ENCODE measurements at regions not wholly inside any gene's neighbourhood (a gene's known extent, or its start where the extent isn't known, plus 50 kb on each side); places are given as distances from the start of the nearest gene placed in this dataset.
"Not testable (repeated sequence)": the region's sequence is repeated elsewhere in the genome, so short reads cannot be mapped to it uniquely, and the experiment has no call there.

DNA sequence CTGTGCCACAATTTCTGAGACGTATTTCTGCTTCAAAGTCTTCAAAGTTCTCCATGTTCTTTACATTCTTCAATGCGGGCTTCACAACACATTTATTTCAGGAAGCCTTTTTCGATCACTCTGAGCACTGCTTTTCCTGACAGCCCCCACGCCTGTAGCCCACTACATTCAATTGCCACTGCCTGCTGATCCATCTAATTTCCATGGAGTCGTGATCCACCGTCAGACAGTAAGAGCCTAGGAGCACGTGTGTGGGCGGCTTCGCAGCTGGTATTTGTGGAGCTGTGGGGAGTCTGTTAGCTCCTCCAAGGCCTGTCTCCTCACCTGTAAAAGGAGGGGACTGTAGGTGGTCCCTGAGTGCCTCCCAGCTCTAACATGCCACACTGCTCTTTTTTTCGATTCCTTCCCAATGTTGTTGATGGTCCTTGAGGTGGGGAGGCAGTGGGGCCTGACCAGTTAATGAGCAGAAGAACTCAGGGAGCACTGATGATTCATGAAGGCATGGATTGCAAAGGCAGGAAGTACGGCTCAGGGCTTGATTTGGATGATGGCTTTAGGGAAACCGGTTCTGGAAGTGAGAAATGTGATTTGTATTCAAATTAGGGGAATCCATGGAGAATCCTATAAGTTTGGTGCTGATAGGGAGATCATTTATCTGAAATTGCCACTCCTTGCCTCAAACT is 401.1 kb upstream of the PODXL start:
- DNase-seq = no peak

- no peak for DNase-seq
These were observed 400.4 kb upstream of the PODXL start for GRCh38 chr7:131956864-131957263.

GRCh38 chr7:131955679-131956078 is 399.3 kb upstream of the PODXL start:
- DNase-seq = no peak

DNA sequence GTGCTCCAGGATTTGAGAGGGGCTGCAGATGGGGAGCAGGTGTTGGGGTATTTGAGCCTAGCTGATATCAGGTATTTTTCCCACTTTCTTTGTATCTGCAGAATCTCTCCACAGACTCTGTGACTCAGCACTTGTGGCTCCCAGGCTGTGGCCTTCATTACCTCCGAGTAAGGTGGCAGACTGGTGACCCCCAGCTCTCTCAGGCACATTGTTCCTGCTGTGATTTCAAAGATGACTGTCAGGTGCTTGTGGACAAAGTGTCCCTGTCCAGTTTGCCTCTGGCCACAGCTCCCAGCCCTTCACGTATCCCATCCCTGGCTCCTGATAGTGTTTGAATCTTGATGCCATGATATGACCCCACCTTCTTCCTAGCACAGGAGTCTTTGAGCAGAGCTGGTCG is 396.8 kb upstream of the PODXL start:
- no peak for DNase-seq

DNA sequence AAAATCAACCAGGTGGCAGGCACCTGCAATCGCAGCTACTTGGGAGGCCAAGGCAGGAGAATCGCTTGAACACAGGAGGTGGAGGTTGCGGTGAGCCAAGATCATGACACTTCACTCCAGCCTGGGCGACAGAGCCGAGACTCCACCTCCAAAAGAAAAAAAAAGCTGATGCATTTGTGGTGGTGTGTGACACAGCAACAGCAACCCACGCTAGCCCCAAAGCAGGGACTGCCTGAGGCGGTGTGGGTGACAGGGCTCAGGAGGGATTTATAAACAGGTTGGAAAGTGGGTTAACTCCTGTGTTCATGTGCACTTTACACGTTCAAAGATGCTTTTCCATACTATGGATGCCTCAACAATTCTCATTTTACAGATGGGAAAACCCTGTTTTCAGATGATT is 395.9 kb upstream of the PODXL start:
- no peak for DNase-seq

DNA sequence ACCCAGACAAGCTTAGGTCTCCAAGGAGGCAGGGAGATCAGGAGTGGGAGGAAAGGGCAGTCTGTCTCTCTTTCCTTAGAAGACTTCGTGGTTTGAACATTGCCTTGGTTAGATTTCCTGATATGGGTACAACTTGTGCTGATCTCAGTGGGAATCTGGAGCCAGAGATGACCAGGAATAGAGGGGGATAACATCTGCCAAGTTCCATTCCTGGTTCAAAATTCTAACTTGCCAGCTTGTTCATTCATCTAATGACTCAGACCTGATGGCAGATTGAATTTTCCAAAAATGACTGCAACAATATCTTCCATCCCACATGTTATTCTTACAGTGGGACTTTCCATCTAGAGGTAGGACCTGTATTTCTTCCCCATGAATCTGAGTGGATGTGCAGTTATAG is 394.3 kb upstream of the PODXL start:
- DNase-seq = no peak

- no peak for DNase-seq
These were observed 393.2 kb upstream of the PODXL start for GRCh38 chr7:131949659-131950058.

GRCh38 chr7:131948434-131949053 is 392.1 kb upstream of the PODXL start:
- DNase-seq = no peak

- no peak for DNase-seq
These were observed 391.2 kb upstream of the PODXL start for GRCh38 chr7:131947661-131948060.

DNA sequence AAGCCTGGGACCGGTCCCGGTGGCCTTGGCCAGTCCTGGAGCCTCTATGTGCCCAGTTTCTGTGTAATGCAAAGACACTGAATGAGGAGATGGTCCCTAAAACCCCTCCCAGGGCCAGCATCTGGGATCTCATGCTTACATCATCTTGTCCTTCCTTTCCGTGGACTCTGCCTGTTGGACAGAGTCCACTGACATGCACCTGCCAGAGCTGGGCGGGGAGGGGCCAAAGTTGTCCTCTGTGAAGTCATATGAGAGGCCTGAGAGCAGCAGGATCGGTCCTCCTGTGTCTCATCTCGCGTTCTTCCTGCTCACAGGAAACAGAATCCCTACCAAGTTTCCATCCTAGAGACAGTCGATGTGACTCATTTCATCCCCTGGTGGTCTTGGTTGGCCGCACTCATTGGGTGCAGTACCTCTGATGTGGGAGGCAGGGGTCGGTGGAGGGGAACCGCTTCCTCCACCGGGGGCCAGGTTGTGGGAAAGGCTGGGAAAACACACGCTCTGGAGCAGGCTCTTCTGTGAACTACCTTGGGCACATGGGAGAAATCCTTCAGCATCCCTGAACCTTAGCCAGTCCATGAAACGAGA is 389.6 kb upstream of the PODXL start:
- no peak for DNase-seq

DNA sequence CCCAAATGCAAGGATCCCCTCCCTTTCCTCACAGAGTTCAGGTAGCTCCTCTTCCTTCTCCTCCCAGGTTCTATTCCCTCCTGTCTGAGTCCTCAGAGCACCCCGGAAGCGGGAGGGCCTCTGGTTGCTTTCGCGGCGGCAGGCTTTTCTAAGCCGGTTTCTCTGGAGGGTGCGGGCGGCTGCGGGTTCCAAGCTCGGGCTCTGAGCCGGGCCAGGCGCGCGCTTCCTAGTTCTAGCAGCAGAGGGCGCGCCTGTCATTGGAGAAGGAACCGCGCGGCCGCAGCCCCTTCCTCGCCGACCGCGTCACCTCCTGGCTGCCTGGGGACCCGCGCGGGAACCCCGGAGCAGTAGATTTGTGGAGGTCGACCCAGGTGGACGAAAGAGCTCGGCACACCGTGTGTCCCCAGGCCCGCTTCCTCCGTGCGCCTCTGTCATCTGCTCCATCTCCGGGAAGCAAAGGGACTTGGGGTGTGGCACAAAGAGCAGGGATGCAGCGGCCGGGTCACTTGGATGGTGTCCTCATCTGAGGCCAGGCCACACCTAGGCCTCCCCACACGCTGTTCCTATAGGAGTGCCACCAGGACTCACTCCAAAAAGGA is 389.0 kb upstream of the PODXL start:
- DNase-seq = no peak

GRCh38 chr7:131944556-131945069 is 388.2 kb upstream of the PODXL start:
- DNase-seq = no peak

DNA sequence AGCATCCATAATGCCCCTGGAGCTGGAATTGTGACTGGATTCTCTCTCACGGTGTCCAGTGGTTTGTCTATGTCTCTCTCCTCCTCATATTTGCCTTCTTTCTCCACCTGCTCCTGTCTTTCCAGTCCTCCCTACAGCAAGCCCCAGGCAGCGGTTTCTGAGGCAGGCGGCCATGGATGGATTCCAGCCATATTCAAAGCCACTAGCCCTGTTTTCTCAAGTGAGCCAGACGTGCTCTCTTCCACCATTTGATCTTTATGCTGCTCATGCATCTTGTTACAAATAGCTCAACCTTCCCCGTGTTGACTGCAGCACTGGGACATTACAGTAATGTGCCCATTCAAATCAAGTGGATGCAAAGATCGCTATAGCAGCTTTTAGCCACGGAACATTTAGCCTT is 387.2 kb upstream of the PODXL start:
- no peak for DNase-seq

GRCh38 chr7:131943211-131943610 is 386.8 kb upstream of the PODXL start:
- DNase-seq = no peak

DNA sequence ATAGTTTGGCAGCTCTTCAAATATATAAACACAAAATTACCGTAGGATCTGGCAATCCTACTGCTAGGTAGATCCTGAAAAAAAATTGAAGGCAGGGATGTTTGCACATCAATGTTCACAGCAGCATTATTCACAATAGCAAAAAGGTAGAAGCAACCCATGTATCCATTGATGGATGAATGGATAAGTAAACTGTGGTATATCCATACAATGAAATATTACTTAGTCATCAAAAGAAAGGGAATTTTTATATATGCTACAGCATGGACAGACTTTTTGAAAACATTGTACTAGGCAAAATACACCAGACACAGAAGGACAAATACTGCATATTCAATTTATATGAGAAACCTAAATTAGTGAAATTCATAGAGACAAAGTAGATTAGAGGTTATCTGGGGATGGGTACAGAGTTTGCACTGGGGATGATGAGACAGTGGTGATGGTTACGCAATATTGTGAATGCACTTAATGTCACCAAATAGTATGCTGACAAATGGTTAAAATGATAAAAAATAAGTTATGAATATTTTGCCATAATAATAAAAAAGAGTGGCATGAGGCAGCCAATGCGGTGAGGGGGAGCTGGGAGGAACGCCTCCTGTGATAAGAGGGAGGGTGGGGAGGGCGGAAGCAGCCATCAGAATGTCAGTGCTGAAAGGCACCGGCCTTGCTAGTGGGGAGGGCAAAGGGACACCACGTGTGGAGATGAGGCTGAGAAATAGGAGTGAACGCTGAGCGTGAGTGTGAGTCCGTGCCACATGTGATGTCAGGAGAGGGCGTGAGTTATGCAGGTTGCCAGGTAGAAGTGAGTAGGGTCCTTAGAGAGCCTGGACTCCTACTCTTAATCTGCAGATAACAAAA is 386.1 kb upstream of the PODXL start:
- DNase-seq = no peak

GRCh38 chr7:131941291-131941690 is 384.9 kb upstream of the PODXL start:
- DNase-seq = no peak

DNA sequence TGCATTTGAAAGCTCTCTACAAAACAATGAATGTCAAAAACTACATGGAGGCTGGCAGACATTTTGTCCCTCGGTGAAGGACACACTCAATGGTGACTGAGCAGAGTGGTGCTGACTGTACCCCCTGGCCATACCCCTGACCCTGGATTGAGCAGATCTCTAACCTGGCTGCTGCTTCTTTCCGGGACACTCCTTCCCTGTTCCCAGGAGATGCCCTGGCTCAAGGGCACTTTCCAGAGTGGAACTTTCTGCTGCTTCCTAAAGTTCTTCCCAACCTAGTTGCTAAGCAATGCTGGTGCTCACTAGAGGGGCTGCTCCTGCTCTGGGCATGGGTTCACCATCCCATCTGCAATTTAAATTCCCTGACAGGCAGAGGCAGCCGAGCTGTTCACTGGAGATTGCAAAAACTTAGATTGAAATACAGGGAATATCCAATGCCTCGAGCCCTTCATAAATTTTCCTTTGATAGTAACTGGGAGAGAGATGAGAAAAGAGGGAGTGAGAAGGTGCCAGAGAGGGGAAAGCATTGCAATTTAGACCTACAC is 384.3 kb upstream of the PODXL start:
- DNase-seq = no peak

DNA sequence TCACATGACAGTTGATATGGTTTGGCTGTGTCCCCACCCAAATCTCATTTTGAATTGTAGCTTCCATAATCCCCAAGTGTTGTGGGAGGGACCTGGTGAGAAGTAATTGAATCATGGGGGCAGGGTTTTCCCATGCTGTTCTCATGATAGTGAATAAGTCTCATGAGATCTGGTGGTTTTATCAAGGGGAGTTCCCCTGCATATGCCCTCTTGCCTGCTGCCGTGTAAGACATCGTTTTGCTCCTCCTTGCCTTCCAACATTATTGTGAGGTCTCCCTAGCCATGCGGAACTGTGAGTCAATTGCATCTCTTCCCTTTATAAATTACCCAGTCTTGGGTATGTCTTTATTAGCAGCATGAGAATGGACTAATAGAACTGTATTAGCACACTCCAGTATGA is 382.4 kb upstream of the PODXL start:
- not testable (repeated sequence) for DNase-seq

DNA sequence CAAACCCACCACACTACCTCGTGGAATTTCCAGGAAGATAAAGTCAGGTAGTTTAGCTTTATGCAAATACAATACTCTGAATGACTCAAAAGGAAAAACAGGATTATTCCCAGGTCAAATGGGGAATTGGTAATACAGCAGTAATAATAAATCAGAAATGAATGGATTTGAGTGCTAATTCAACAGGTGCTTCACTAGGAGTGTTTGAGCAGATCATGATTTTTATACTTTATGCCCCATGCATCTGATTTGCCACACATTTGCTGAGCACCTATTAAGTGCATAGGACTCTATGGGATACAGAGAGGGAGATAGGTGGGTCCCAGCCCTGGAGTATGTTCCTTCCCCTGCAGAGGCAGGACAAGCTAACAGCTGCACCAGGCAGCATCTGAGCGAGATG is 381.4 kb upstream of the PODXL start:
- DNase-seq = no peak

GRCh38 chr7:131935180-131935579 is 378.8 kb upstream of the PODXL start:
- no peak for DNase-seq

GRCh38 chr7:131934452-131934851 is 378.0 kb upstream of the PODXL start:
- DNase-seq = no peak

GRCh38 chr7:131933751-131934289 is 377.4 kb upstream of the PODXL start:
- DNase-seq = no peak
